GM21576 (cell line): ENCODE measurements at regions not wholly inside any gene's neighbourhood (a gene's known extent, or its start where the extent isn't known, plus 50 kb on each side); places are given as distances from the start of the nearest gene placed in this dataset.
"Not testable (repeated sequence)": the region's sequence is repeated elsewhere in the genome, so short reads cannot be mapped to it uniquely, and the experiment has no call there.

Experiments
- ATAC-seq: cut with Tn5 transposase; IDR thresholded peaks from one replicate; pipeline ENCODE4 v1.9.1; 2021; ENCODE audit warnings: mild to moderate bottlenecking, moderate library complexity; ENCODE audit not compliant: unreplicated experiment

- no peak for ATAC-seq
These were observed 168.5 kb downstream of the HSD17B3 start for GRCh38 chr9:96133321-96134021.

- no peak for ATAC-seq
These were observed 170.2 kb downstream of the HSD17B3 start for GRCh38 chr9:96131825-96132224.

GRCh38 chr9:96130970-96131369 is 171.0 kb downstream of the HSD17B3 start:
- no peak for ATAC-seq

- no peak for ATAC-seq
These were observed 172.2 kb downstream of the HSD17B3 start for GRCh38 chr9:96129747-96130146.

GRCh38 chr9:96128880-96129279 is 173.1 kb downstream of the HSD17B3 start:
- no peak for ATAC-seq

GRCh38 chr9:96126321-96126881 is 175.6 kb downstream of the HSD17B3 start:
- no peak for ATAC-seq

- no peak for ATAC-seq
These were observed 176.4 kb downstream of the HSD17B3 start for GRCh38 chr9:96125624-96126023.

GRCh38 chr9:96122751-96123150 is 179.2 kb downstream of the HSD17B3 start:
- ATAC-seq, result no peak

GRCh38 chr9:96122282-96122681 is 179.7 kb downstream of the HSD17B3 start:
- no peak for ATAC-seq

GRCh38 chr9:96121136-96121535 is 180.8 kb downstream of the HSD17B3 start:
- no peak for ATAC-seq

- no peak for ATAC-seq
These were observed 184.4 kb downstream of the HSD17B3 start for GRCh38 chr9:96117398-96118080.

GRCh38 chr9:96116275-96117064 is 185.5 kb downstream of the HSD17B3 start:
- no peak for ATAC-seq

GRCh38 chr9:96115836-96116235 is 186.1 kb downstream of the HSD17B3 start:
- ATAC-seq, result no peak

GRCh38 chr9:96113032-96113431 is 188.9 kb downstream of the HSD17B3 start:
- ATAC-seq, result no peak

- ATAC-seq, result no peak
These were observed 192.2 kb downstream of the HSD17B3 start for GRCh38 chr9:96109680-96110351.

- no peak for ATAC-seq
These were observed 193.1 kb downstream of the HSD17B3 start for GRCh38 chr9:96108691-96109380.

GRCh38 chr9:96107436-96107835 is 194.5 kb downstream of the HSD17B3 start:
- no peak for ATAC-seq

GRCh38 chr9:96100385-96101300 is 201.3 kb downstream of the HSD17B3 start:
- no peak for ATAC-seq

- ATAC-seq, result not testable (repeated sequence)
These were observed 211.3 kb downstream of the HSD17B3 start for GRCh38 chr9:96090630-96091029.
